ENCODE measurements at regions not wholly inside any gene's neighbourhood (a gene's known extent, or its start where the extent isn't known, plus 50 kb on each side); places are given as distances from the start of the nearest gene placed in this dataset.

- no peaks in the 10 kb centered on the region for H3K4me1 ChIP-seq (ENCODE audit: control insufficient read depth, insufficient read depth, low read length)
- whole genome bisulfite sequencing (ENCODE audit: insufficient coverage) = 86% methylated on average over 4 of the region's 6 CpGs
Measured at GRCh38 chr10:3907514-3907913, 122.5 kb upstream of the KLF6 start.

GRCh38 chr10:3906511-3907111 is 121.6 kb upstream of the KLF6 start:
- no peak for DNase-seq (ENCODE audit: low read depth in 4 of 6, low spot score in 6 of 6)
- Histone ChIP-seq H3K9me3 (ENCODE audit: control insufficient read depth, insufficient read depth, low read length) (no peaks in the 10 kb centered on the region), H3K27me3 (ENCODE audit: control insufficient read depth, insufficient read depth, low read length) (no peaks in the 10 kb centered on the region), H3K4me3 (ENCODE audit: low read depth, low read length) (no peak overlapping the region), H3K4me1 (ENCODE audit: control insufficient read depth, insufficient read depth, low read length) (no peaks in the 10 kb centered on the region), H3K36me3 (ENCODE audit: control insufficient read depth, insufficient read depth, low read length) (no peaks in the 10 kb centered on the region), H3K27ac (ENCODE audit: low read depth, low read length) (no peak overlapping the region)
- 83% methylated on average over 6 of the region's 17 CpGs for WGBS (ENCODE audit: insufficient coverage)

More at GRCh38 chr10:3907514-3907913, 122.5 kb upstream of the KLF6 start:
- Histone ChIP-seq H3K4me3 (ENCODE audit: low read depth, low read length) (no peak overlapping the region), H3K27ac (ENCODE audit: low read depth, low read length) (no peak overlapping the region), H3K36me3 (ENCODE audit: control insufficient read depth, insufficient read depth, low read length) (no peaks in the 10 kb centered on the region), H3K9me3 (ENCODE audit: control insufficient read depth, insufficient read depth, low read length) (no peaks in the 10 kb centered on the region), H3K27me3 (ENCODE audit: control insufficient read depth, insufficient read depth, low read length) (no peaks in the 10 kb centered on the region)
- no peak for DNase-seq (ENCODE audit: low read depth in 4 of 6, low spot score in 6 of 6)

GRCh38 chr10:3904419-3904960 is 119.5 kb upstream of the KLF6 start:
- 86% methylated on average over 4 of the region's 5 CpGs for WGBS (ENCODE audit: insufficient coverage)
- no peaks in the 10 kb centered on the region for H3K27me3 ChIP-seq (ENCODE audit: control insufficient read depth, insufficient read depth, low read length)
- H3K9me3 ChIP-seq (ENCODE audit: control insufficient read depth, insufficient read depth, low read length) = no peaks in the 10 kb centered on the region
- no peak for DNase-seq (ENCODE audit: low read depth in 4 of 6, low spot score in 6 of 6)
- H3K4me3 ChIP-seq (ENCODE audit: low read depth, low read length) = no peak overlapping the region
- no peaks in the 10 kb centered on the region for H3K36me3 ChIP-seq (ENCODE audit: control insufficient read depth, insufficient read depth, low read length)
- H3K4me1 ChIP-seq (ENCODE audit: control insufficient read depth, insufficient read depth, low read length) = no peaks in the 10 kb centered on the region
- no peak overlapping the region for H3K27ac ChIP-seq (ENCODE audit: low read depth, low read length)

- DNase-seq (ENCODE audit: low read depth in 4 of 6, low spot score in 6 of 6) = no peak
- no peaks in the 10 kb centered on the region for H3K4me1 ChIP-seq (ENCODE audit: control insufficient read depth, insufficient read depth, low read length)
- no peak overlapping the region for H3K4me3 ChIP-seq (ENCODE audit: low read depth, low read length)
- H3K27ac ChIP-seq (ENCODE audit: low read depth, low read length) = no peak overlapping the region
- H3K27me3 ChIP-seq (ENCODE audit: control insufficient read depth, insufficient read depth, low read length) = no peaks in the 10 kb centered on the region
- no peaks in the 10 kb centered on the region for H3K9me3 ChIP-seq (ENCODE audit: control insufficient read depth, insufficient read depth, low read length)
- no peaks in the 10 kb centered on the region for H3K36me3 ChIP-seq (ENCODE audit: control insufficient read depth, insufficient read depth, low read length)
- 97% methylated on average over 3 of the region's 6 CpGs for WGBS (ENCODE audit: insufficient coverage)
Measured at GRCh38 chr10:3902809-3903410, 117.9 kb upstream of the KLF6 start.

GRCh38 chr10:3902054-3902808 is 117.2 kb upstream of the KLF6 start:
- H3K27ac ChIP-seq (ENCODE audit: low read depth, low read length) = no peak overlapping the region
- H3K4me3 ChIP-seq (ENCODE audit: low read depth, low read length) = no peak overlapping the region
- WGBS (ENCODE audit: insufficient coverage) = no CpG with 5 or more reads among the region's 8 CpGs
- H3K9me3 ChIP-seq (ENCODE audit: control insufficient read depth, insufficient read depth, low read length) = no peaks in the 10 kb centered on the region
- H3K27me3 ChIP-seq (ENCODE audit: control insufficient read depth, insufficient read depth, low read length) = no peaks in the 10 kb centered on the region
- DNase-seq (ENCODE audit: low read depth in 4 of 6, low spot score in 6 of 6) = no peak
- H3K36me3 ChIP-seq (ENCODE audit: control insufficient read depth, insufficient read depth, low read length) = no peaks in the 10 kb centered on the region
- H3K4me1 ChIP-seq (ENCODE audit: control insufficient read depth, insufficient read depth, low read length) = no peaks in the 10 kb centered on the region

GRCh38 chr10:3901370-3901769 is 116.4 kb upstream of the KLF6 start:
- H3K4me3 ChIP-seq (ENCODE audit: low read depth, low read length) = no peak overlapping the region
- H3K9me3 ChIP-seq (ENCODE audit: control insufficient read depth, insufficient read depth, low read length) = no peaks in the 10 kb centered on the region
- no CpG with 5 or more reads among the region's 2 CpGs for WGBS (ENCODE audit: insufficient coverage)
- no peak overlapping the region for H3K27ac ChIP-seq (ENCODE audit: low read depth, low read length)
- no peaks in the 10 kb centered on the region for H3K4me1 ChIP-seq (ENCODE audit: control insufficient read depth, insufficient read depth, low read length)
- DNase-seq (ENCODE audit: low read depth in 4 of 6, low spot score in 6 of 6) = no peak
- no peaks in the 10 kb centered on the region for H3K36me3 ChIP-seq (ENCODE audit: control insufficient read depth, insufficient read depth, low read length)
- no peaks in the 10 kb centered on the region for H3K27me3 ChIP-seq (ENCODE audit: control insufficient read depth, insufficient read depth, low read length)

GRCh38 chr10:3900391-3900790 is 115.4 kb upstream of the KLF6 start:
- Histone ChIP-seq H3K27me3 (ENCODE audit: control insufficient read depth, insufficient read depth, low read length) (no peaks in the 10 kb centered on the region), H3K4me3 (ENCODE audit: low read depth, low read length) (no peak overlapping the region), H3K9me3 (ENCODE audit: control insufficient read depth, insufficient read depth, low read length) (no peaks in the 10 kb centered on the region), H3K36me3 (ENCODE audit: control insufficient read depth, insufficient read depth, low read length) (no peaks in the 10 kb centered on the region), H3K4me1 (ENCODE audit: control insufficient read depth, insufficient read depth, low read length) (no peaks in the 10 kb centered on the region), H3K27ac (ENCODE audit: low read depth, low read length) (no peak overlapping the region)
- WGBS (ENCODE audit: insufficient coverage) = no CpG with 5 or more reads among the region's 2 CpGs
- no peak for DNase-seq (ENCODE audit: low read depth in 4 of 6, low spot score in 6 of 6)

GRCh38 chr10:3898821-3899220 is 113.8 kb upstream of the KLF6 start:
- no peak overlapping the region for H3K27ac ChIP-seq (ENCODE audit: low read depth, low read length)
- no peaks in the 10 kb centered on the region for H3K4me1 ChIP-seq (ENCODE audit: control insufficient read depth, insufficient read depth, low read length)
- H3K36me3 ChIP-seq (ENCODE audit: control insufficient read depth, insufficient read depth, low read length) = no peaks in the 10 kb centered on the region
- WGBS (ENCODE audit: insufficient coverage) = 93% methylated on average over 3 of the region's 4 CpGs
- no peak overlapping the region for H3K4me3 ChIP-seq (ENCODE audit: low read depth, low read length)
- DNase-seq (ENCODE audit: low read depth in 4 of 6, low spot score in 6 of 6) = no peak
- no peaks in the 10 kb centered on the region for H3K27me3 ChIP-seq (ENCODE audit: control insufficient read depth, insufficient read depth, low read length)
- H3K9me3 ChIP-seq (ENCODE audit: control insufficient read depth, insufficient read depth, low read length) = no peaks in the 10 kb centered on the region

- H3K27ac ChIP-seq (ENCODE audit: low read depth, low read length) = no peak overlapping the region
- WGBS (ENCODE audit: insufficient coverage) = 100% methylated on average over 1 of the region's 6 CpGs
- DNase-seq (ENCODE audit: low read depth in 4 of 6, low spot score in 6 of 6) = no peak
Measured at GRCh38 chr10:3897156-3897555, 112.1 kb upstream of the KLF6 start.

More at GRCh38 chr10:3897156-3897555, 112.1 kb upstream of the KLF6 start:
- Histone ChIP-seq H3K36me3 (ENCODE audit: control insufficient read depth, insufficient read depth, low read length) (no peaks in the 10 kb centered on the region), H3K27me3 (ENCODE audit: control insufficient read depth, insufficient read depth, low read length) (no peaks in the 10 kb centered on the region), H3K4me1 (ENCODE audit: control insufficient read depth, insufficient read depth, low read length) (no peaks in the 10 kb centered on the region), H3K4me3 (ENCODE audit: low read depth, low read length) (no peak overlapping the region), H3K9me3 (ENCODE audit: control insufficient read depth, insufficient read depth, low read length) (no peaks in the 10 kb centered on the region)
